Stimulated activated CD8-positive, alpha-beta memory T cell treated with anti-CD3 and anti-CD28 coated beads, Interleukin-7, amount 100 ng/mL, for 48 hours (primary cell): ENCODE measurements at regions not wholly inside any gene's neighbourhood (a gene's known extent, or its start where the extent isn't known, plus 50 kb on each side); places are given as distances from the start of the nearest gene placed in this dataset.

Experiments used
- DNase-seq, 2 donors: peaks; one replicate each; pipeline ENCODE4 v3.0.0-alpha.2; 2020; ENCODE audit warnings: low read depth in 1 of 2; ENCODE audit errors: extremely low read depth in 1 of 2

DNA sequence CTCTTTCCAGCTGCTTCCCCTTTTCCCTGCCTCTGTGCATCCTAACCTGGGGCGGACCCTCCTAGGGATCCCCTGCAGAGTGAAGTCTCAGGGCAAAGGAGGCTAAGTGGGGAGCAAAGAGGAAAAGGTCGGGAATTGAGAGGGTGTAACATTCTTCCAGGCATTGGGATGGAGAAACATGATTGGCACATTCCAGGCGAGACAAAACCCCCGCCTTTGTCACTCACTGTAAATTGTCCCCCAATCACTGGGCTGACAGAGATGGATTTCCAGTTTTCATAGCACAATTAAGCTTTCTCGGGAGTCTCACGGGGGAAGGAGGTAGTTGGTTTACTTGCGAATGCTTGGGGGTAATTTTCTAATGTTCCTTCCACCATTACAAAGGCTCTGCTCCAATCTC, 74.9 kb downstream of the MIAT start:
- no peak for DNase-seq

- DNase-seq: no peak
Observed at GRCh38 chr22:26734339-26735018, 77.1 kb downstream of the MIAT start.

- DNase-seq: no peak
Observed at GRCh38 chr22:26735019-26735409, 77.6 kb downstream of the MIAT start.

- no peak for DNase-seq
Observed at GRCh38 chr22:26737262-26737661, 79.9 kb downstream of the MIAT start.

GRCh38 chr22:26740253-26740652, 82.9 kb downstream of the MIAT start:
- no peak for DNase-seq

GRCh38 chr22:26743149-26743548, 85.8 kb downstream of the MIAT start:
- DNase-seq: no peak

DNA sequence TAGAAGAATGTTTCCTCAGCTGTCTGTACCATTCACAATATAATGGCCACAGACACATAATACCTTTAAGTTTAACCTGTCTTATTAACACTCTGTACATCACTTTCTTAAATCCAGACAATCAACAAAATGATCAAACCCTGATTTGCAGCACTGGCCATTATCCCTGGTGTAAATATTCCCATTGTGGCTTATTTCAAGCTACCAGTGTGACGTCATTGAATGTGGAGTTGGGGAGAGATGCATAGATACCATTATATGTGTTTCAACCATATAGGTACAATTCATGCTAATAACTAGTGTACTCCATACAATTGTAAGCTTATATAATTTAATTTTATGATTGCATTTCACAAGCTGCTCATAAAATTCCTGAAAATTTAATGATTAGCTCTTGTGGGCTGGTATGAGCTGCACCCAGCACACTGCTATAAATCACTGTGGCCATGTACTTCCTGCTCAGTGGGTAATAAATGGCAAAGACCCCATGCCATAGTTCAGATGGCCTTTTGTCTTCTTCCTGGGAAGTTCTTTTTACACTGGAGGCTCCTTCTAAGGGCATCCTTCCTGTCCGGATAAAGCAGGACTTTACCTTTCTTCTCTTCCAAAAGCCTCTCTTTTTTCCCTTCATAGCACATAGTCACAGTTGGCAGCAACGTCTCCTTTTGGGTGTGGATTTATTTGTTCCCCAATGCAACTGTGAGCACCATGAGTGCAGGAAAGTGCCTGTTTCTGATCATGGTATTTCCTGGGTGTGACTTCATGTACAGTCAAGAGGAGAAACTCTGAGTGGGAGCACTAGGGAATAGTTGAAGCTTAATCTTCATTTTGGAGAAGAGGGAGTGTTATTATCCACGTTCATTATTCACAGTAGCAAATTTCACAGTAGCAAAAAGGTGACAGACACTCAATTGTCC, 87.8 kb downstream of the MIAT start:
- DNase-seq: no peak

- no peak for DNase-seq
Observed at GRCh38 chr22:26746311-26746710, 88.9 kb downstream of the MIAT start.

DNA sequence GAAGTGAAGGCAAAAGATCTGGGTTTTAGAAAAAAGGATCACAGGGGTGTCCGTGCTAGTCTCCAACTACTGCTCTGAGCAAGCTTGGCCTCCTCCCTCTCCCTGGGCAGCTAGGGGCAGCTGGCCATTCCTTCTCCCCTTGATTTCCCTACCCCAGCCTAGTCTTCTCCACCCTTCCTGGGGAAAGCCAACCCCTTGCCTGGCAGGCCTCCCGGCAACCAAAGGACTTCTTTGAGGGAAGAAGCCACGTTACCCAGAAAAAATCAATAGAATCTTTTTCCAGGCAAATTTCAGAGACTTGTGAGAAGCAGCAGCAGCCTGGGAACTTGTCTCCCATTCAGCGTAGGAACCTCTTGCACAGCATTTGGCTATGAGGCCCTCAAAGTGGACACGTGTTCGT, 91.5 kb downstream of the MIAT start:
- DNase-seq: no peak

- DNase-seq: no peak
Observed at GRCh38 chr22:26751217-26751616, 93.8 kb downstream of the MIAT start.

- no peak for DNase-seq
Observed at GRCh38 chr22:26753125-26753862, 95.9 kb downstream of the MIAT start.

DNA sequence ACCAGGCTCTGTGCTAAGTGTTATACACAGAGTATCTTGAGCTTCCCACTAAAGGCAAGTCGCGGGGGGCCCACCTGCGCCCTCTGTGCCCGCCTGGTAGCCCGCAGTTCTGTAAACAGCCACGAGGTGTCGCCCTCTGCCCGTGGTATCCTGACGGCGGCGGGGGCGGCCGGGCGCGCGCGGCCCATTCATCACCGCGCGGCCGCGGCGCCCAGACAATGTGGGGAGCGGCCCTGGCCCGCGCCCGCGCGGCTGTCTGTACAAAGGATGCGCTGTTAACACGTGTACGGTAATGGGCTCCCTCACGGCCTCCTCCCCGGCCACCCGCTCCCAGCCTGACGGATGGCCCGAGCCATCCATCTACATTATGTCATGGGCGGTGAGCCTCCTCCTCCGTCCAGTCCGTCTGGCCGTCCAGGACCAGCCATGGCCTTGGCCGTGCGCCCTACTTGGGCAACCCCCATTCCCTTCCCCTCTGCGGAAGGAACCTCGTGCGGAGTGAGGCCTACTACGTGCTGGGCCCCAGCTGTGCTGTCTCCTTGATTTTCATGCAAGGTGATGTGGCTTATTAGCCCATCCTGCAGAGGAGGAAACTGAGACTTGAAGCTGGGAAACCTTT, 99.4 kb downstream of the MIAT start:
- DNase-seq: peak; percentile 11 to 15

DNA sequence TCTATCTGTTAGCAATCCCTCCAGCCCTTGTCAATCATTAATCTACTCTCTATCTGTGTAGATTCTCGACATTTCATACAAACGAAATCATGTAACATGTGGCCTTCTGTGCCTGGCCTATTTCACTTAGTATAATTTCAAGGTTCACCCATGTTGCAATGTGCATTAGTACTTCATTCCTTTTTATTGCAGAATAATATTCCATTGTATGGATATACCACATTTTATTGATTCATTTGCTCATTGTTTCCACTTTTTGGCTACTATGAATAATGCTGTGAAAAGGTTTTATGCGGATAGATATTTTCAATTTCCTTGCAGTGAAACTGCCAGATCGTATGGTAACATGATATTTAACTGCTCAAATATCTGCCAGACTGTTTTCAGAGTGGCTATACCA, 100.1 kb downstream of the MIAT start:
- no peak for DNase-seq

DNA sequence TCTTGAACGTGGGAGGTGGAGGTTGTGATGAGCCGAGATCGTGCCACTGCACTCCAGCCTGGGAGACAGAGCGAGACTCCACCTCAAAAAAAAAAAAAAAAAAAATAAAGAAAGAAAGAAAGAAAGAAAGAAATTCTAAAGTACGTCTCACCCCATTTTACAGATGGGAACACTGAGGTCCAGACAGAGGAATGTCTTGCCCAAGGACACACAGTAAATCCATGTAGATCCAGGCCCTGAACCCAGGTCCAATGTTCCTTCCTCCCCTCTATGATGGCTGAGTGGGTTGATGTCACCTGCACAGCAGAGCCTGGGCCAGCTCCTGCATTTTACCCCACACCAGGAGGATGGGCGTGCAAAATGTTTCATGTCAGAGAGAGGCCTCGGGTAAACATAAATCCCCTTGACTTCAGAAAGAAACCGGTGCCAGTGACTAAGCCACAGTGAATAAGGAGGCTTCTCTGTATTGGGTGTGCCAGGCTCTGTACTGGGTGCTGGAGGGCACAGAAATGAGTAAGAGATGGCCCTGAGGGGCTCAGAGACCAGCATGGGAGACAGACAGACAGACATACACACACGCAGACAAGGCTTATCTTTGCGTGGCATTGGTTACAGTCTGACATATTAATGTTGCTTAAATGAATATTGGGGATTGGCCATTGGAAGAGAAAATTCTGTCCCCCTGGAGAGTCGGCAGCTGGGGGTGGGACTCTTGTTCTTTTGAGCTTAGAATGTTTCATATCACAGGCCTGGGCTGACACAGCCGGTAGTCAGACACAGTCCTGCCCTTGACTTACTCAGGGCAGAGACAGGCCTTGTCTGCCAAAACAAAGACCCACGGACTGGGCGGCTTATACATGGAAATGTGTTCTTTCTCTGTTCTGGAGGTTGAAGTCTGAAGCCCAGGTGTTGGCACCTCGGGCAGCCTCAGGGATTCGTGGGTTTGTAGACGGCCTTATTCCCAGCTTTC, 105.4 kb downstream of the MIAT start:
- no peak for DNase-seq

DNA sequence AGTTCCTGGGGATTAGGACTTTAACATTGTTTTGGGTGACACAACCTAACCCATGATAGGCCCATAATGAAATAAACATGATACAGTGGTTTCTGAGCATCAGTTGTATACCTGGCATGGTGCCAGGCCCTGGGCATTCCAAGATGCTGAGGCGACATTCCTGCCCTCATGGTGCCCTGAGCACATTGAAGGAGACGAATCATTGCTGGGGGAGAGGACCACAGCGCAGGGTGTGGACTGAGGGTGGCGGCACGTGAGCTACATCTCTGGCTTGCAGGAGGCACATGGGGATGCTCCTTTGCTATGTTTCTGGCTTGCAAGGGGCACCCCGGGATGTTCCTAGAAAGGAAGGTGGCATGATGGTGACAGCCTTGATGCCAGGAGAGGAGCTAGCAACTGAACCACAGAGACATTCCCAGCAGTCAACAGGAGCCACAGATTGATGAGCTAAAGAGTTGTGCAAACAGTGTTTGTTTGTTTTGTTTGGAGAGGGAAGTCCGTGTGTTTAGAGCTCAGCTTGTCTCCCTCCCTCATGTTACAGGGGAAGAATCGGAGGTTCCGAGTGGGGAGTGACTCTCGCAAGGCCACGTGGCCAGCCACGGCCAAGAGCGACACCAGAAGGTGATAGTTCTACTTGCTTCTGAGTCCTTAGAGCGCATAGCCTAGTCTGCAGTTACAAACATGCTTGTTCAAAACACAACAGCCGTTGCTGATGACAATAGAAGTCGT, 106.4 kb downstream of the MIAT start:
- no peak for DNase-seq

DNA sequence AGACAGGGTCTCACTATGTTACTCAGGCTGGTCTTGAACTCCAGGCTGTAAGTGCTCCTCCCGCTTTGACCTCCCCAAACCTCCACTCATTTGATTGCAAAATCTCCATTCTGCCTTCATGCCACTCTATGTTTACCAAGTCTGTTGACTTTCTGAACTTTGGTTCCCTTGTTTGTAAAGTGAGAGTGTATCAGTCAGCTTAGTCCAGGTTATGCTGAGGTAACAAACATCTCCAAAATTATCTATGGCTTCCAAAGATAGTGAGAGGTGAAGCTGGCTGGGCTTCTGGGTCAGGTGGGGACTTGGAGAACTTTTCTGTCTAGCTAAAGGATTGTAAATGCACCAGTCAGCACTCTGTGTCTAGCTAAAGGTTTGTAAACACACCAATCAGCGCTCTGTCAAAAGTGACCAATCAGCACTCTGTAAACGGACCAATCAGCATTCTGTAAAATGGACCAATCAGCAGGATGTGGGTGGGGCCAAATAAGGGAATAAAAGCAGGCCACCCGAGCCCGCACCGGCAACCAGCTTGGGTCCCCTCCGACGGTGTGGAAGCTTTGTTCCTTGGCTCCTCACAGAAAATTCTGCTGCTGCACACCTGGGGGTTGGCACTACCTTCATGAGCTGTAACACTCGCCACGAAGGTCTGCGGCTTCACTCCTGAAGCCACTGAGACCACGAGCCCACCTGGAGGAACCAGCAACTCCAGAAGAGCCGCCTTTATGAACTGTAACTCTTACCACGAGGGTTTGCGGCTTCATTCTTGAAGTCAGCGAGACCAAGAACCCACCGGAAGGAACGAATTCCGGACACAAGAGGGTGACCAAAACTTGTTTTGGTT, 109.3 kb downstream of the MIAT start:
- DNase-seq: peak in 1 of 2 donors; percentile 4

GRCh38 chr22:26767351-26768155, 110.2 kb downstream of the MIAT start:
- no peak for DNase-seq

GRCh38 chr22:26768156-26768515, 110.7 kb downstream of the MIAT start:
- no peak for DNase-seq
